HEK293 (cell line): ENCODE measurements at regions not wholly inside any gene's neighbourhood (a gene's known extent, or its start where the extent isn't known, plus 50 kb on each side); places are given as distances from the start of the nearest gene placed in this dataset.

Experiments used
- CTCF ChIA-PET: fragments of 350-600 bp; formaldehyde crosslinking; extraction: SDS; loops from one replicate; lab custom pipeline; 2021; ENCODE audit warnings: antibody characterized with exemption; lab: Yijun Ruan, JAX
- POLR2A ChIA-PET: fragments of 300-600 bp; formaldehyde crosslinking; extraction: SDS; loops from one replicate; lab custom pipeline; 2020; ENCODE audit warnings: antibody characterized with exemption, inconsistent platforms; lab: Yijun Ruan, JAX
- H3K27ac ChIP-seq: fragments of 200-500 bp; sonication (Bioruptor generic); 2 replicates; pipeline ENCODE4 v1.5.1; 2014; ENCODE audit warnings: low read depth, low read length, control low read depth, inconsistent platforms; ENCODE audit errors: extremely low read depth
- H3K36me3 ChIP-seq, 2 experiments: fragments of 200-500 bp in 1 of 2; sonication (Bioruptor generic) in 1 of 2; 1 replicate in 1 of 2; 2 replicates in 1 of 2; pipeline ENCODE4 v1.5.1; 2014 to 2017; ENCODE audit warnings: inconsistent platforms in 2 of 2, low read length in 2 of 2; ENCODE audit not compliant: control insufficient read depth in 2 of 2, insufficient read depth in 1 of 2
- H3K4me1 ChIP-seq: fragments of 200-500 bp; sonication (Bioruptor generic); 2 replicates; pipeline ENCODE4 v1.5.1; 2014; ENCODE audit warnings: mild to moderate bottlenecking, low read length, inconsistent platforms; ENCODE audit not compliant: control insufficient read depth, insufficient read depth
- H3K4me3 ChIP-seq: 2 replicates; pipeline ENCODE4 v1.5.1; 2011; ENCODE audit warnings: low read depth, mild to moderate bottlenecking, control low read depth, low read length, moderate library complexity
- H3K9me3 ChIP-seq: fragments of 200-500 bp; sonication (Bioruptor generic); 2 replicates; pipeline ENCODE4 v1.5.1; 2014; ENCODE audit warnings: low read depth, low read length, inconsistent platforms; ENCODE audit not compliant: control insufficient read depth, insufficient read depth
- BCL11A ChIP-seq: fragments of 450-650 bp; formaldehyde crosslinking; IDR thresholded peaks from 2 replicates; pipeline ENCODE4 v1.5.1; 2016; ENCODE audit warnings: low read depth, missing biosample characterization, missing genetic modification characterization
- FEZF1 ChIP-seq: fragments of 450-650 bp; formaldehyde crosslinking; IDR thresholded peaks from 2 replicates; pipeline ENCODE4 v1.5.1; 2016; ENCODE audit warnings: missing biosample characterization, missing genetic modification characterization
- HOXC10 ChIP-seq: sonication (generic); formaldehyde crosslinking; IDR thresholded peaks from 2 replicates; pipeline ENCODE4 v1.8.1; 2023; ENCODE audit warnings: mild to moderate bottlenecking, missing genetic modification reagents
- IKZF3 ChIP-seq: fragments of 450-650 bp; IDR thresholded peaks from 2 replicates; pipeline ENCODE4 v1.5.0; 2018; ENCODE audit warnings: missing biosample characterization, mild to moderate bottlenecking, missing genetic modification characterization, moderate library complexity
- OVOL3 ChIP-seq: fragments of 450-650 bp; formaldehyde crosslinking; IDR thresholded peaks from 2 replicates; pipeline ENCODE4 v1.5.1; 2016; ENCODE audit warnings: missing biosample characterization, missing genetic modification characterization
- TRIM28 ChIP-seq: IDR thresholded peaks from 2 replicates; pipeline ENCODE4 v1.6.1; 2011; ENCODE audit warnings: low read length, control low read depth, borderline replicate concordance
- WT1 ChIP-seq: fragments of 450-650 bp; formaldehyde crosslinking; IDR thresholded peaks from 2 replicates; pipeline ENCODE4 v1.5.1; 2016; ENCODE audit warnings: missing biosample characterization, missing genetic modification characterization
- ZNF114 ChIP-seq: fragments of 450-650 bp; formaldehyde crosslinking; IDR thresholded peaks from 2 replicates; pipeline ENCODE4 v1.5.0; 2017; ENCODE audit warnings: missing biosample characterization, missing genetic modification characterization
- ZNF121 ChIP-seq: fragments of 450-650 bp; formaldehyde crosslinking; IDR thresholded peaks from 2 replicates; pipeline ENCODE4 v1.5.1; 2016; ENCODE audit warnings: missing biosample characterization, missing genetic modification characterization
- ZNF292 ChIP-seq: fragments of 450-650 bp; formaldehyde crosslinking; IDR thresholded peaks from 2 replicates; pipeline ENCODE4 v1.5.1; 2016; ENCODE audit warnings: low read depth, missing biosample characterization, missing genetic modification characterization, borderline replicate concordance
- ZNF366 ChIP-seq: fragments of 450-650 bp; formaldehyde crosslinking; conservative IDR thresholded peaks from 2 replicates; pipeline ENCODE4 v1.5.1; 2016; ENCODE audit warnings: missing biosample characterization, missing genetic modification characterization
- ZNF514 ChIP-seq: fragments of 450-650 bp; formaldehyde crosslinking; IDR thresholded peaks from 2 replicates; pipeline ENCODE4 v1.5.1; 2016; ENCODE audit warnings: missing biosample characterization, missing genetic modification characterization
- ZNF548 ChIP-seq: fragments of 450-650 bp; formaldehyde crosslinking; IDR thresholded peaks from 2 replicates; pipeline ENCODE4 v1.5.1; 2016; ENCODE audit warnings: missing biosample characterization, missing genetic modification characterization
- ZNF571 ChIP-seq: fragments of 450-650 bp; formaldehyde crosslinking; IDR thresholded peaks from 2 replicates; pipeline ENCODE4 v1.5.0; 2017; ENCODE audit warnings: missing biosample characterization, missing genetic modification characterization
- ZNF654 ChIP-seq: fragments of 450-650 bp; formaldehyde crosslinking; IDR thresholded peaks from 2 replicates; pipeline ENCODE4 v1.5.1; 2016; ENCODE audit warnings: low read depth, missing biosample characterization, missing genetic modification characterization
- ZNF837 ChIP-seq: fragments of 450-650 bp; formaldehyde crosslinking; IDR thresholded peaks from 2 replicates; pipeline ENCODE4 v1.5.1; 2016; ENCODE audit warnings: missing biosample characterization, missing genetic modification characterization
- ZSCAN16 ChIP-seq: fragments of 450-650 bp; formaldehyde crosslinking; IDR thresholded peaks from 2 replicates; pipeline ENCODE4 v1.5.1; 2016; ENCODE audit warnings: missing biosample characterization, missing genetic modification characterization
- TF ChIP-seq, protein P1 (sequence below): IDR thresholded peaks from 2 replicates; pipeline ENCODE4 v1.6.1; 2011; ENCODE audit warnings: mild to moderate bottlenecking, low read depth, low read length, borderline replicate concordance
- TF ChIP-seq, protein P2 (sequence below): fragments of 450-650 bp; formaldehyde crosslinking; IDR thresholded peaks from 2 replicates; pipeline ENCODE4 v1.5.1; 2016; ENCODE audit warnings: missing biosample characterization, missing genetic modification characterization
- TF ChIP-seq, protein P3 (sequence below): fragments of 450-650 bp; formaldehyde crosslinking; IDR thresholded peaks from 2 replicates; pipeline ENCODE4 v1.5.1; 2016; ENCODE audit warnings: missing biosample characterization, missing genetic modification characterization
- TF ChIP-seq, protein P4 (sequence below): fragments of 450-650 bp; formaldehyde crosslinking; IDR thresholded peaks from 2 replicates; pipeline ENCODE4 v1.5.1; 2017; ENCODE audit warnings: missing biosample characterization, missing genetic modification characterization
- TF ChIP-seq, protein P5 (sequence below): fragments of 450-650 bp; formaldehyde crosslinking; IDR thresholded peaks from 2 replicates; pipeline ENCODE4 v1.5.1; 2017; ENCODE audit warnings: missing biosample characterization, missing genetic modification characterization

DNA sequence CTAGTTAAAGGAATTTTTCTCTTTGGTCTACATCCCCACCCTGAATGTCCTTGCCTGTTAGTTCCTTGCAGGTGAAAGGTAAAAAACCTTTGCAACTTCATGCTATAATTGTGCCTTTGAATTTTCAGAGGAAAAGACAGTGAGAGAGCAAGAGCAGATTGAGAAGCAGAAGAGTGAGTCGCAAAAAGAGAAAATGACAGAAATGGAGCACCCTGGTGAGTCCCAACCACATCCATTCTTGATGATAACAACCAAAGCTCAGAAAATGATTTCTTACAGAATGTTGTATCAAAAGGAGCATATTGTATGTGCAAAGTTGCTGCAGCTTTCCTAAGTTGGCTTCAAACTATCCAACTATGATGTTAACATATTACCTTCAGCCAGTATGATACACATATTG, 165.2 kb upstream of the CENPW start (continued):
- no peak for TF ChIP-seq ZNF366 (tag by site-specific recombination)
- no peak for TF ChIP-seq HOXC10 (CRISPR knock-in tag)
- TF ChIP-seq, all 188 proteins: peak for 0

DNA sequence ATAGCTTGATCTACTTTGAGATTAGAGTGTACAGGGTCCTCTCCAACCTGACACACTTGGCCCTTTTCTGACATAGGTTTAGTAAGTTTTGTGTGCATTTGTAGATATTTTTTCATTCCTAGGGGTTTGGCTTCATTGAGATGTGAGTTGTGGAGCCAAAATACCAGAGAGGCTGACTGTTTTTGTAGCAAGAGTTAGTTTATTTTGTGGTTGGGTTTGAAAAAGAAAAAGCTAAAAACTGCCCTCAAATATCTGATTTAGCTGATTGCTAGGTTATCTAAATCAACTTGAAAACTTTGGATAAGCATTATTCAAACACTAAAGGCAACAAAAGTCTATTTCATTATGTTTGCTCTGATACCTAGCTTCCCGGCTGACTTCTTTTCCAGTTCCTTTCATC, 164.7 kb upstream of the CENPW start:
- Histone ChIP-seq H3K27ac (no peak overlapping the region), H3K4me3 (no peak overlapping the region), H3K36me3 (no peaks in the 10 kb centered on the region), H3K4me1 (no peaks in the 10 kb centered on the region), H3K9me3 (no peaks in the 10 kb centered on the region)
- POLR2A ChIA-PET = no interaction called here
- TF ChIP-seq ZNF121 (tag by site-specific recombination) (no peak), WT1 (tag by site-specific recombination) (no peak), BCL11A (tag by site-specific recombination) (no peak)
- TF ChIP-seq, protein P1, sequence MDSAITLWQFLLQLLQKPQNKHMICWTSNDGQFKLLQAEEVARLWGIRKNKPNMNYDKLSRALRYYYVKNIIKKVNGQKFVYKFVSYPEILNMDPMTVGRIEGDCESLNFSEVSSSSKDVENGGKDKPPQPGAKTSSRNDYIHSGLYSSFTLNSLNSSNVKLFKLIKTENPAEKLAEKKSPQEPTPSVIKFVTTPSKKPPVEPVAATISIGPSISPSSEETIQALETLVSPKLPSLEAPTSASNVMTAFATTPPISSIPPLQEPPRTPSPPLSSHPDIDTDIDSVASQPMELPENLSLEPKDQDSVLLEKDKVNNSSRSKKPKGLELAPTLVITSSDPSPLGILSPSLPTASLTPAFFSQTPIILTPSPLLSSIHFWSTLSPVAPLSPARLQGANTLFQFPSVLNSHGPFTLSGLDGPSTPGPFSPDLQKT = no peak
- TF ChIP-seq, protein P2, sequence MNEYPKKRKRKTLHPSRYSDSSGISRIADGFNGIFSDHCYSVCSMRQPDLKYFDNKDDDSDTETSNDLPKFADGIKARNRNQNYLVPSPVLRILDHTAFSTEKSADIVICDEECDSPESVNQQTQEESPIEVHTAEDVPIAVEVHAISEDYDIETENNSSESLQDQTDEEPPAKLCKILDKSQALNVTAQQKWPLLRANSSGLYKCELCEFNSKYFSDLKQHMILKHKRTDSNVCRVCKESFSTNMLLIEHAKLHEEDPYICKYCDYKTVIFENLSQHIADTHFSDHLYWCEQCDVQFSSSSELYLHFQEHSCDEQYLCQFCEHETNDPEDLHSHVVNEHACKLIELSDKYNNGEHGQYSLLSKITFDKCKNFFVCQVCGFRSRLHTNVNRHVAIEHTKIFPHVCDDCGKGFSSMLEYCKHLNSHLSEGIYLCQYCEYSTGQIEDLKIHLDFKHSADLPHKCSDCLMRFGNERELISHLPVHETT (tag by site-specific recombination) = no peak
- CTCF ChIA-PET = interaction anchor here (0.6 to 1.0 kb wide), 5 partner anchors 10 to 278 kb away, joined by 3 read pairs; no protein-coding TSS in a partner anchor

DNA sequence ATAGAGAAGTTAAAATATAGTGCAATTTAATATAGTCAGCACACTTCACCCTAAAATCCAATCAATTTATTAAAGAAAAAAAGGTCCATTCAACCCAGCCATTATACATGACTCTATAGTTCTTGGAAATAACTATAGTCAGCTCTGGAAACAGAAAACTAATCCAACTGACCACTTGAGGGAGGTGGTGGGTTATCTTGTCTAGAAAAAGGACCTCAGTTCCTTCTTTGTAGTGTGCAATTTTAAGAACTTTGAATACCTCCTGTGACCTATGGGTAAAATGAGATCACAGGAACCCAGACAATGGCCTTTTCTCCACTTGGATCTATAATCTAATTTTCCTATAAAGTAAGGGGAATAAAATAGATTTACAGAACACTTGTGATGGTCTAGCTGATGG, 163.6 kb upstream of the CENPW start:
- no peak for TF ChIP-seq ZNF514 (tag by site-specific recombination)
- TF ChIP-seq ZSCAN16 (tag by site-specific recombination) = no peak
- TF ChIP-seq, protein P2 (tag by site-specific recombination) = no peak
- TF ChIP-seq ZNF654 (tag by site-specific recombination) = peak; percentile 34
- TF ChIP-seq ZNF548 (tag by site-specific recombination) = no peak
- TF ChIP-seq, protein P3, sequence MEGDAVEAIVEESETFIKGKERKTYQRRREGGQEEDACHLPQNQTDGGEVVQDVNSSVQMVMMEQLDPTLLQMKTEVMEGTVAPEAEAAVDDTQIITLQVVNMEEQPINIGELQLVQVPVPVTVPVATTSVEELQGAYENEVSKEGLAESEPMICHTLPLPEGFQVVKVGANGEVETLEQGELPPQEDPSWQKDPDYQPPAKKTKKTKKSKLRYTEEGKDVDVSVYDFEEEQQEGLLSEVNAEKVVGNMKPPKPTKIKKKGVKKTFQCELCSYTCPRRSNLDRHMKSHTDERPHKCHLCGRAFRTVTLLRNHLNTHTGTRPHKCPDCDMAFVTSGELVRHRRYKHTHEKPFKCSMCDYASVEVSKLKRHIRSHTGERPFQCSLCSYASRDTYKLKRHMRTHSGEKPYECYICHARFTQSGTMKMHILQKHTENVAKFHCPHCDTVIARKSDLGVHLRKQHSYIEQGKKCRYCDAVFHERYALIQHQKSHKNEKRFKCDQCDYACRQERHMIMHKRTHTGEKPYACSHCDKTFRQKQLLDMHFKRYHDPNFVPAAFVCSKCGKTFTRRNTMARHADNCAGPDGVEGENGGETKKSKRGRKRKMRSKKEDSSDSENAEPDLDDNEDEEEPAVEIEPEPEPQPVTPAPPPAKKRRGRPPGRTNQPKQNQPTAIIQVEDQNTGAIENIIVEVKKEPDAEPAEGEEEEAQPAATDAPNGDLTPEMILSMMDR (tag by site-specific recombination) = 0 out of 2 replicates have a peak, but pooled peaks have one; percentile 12
- no peak for TF ChIP-seq TRIM28
- TF ChIP-seq, all 188 proteins: peak for 2
- ChIA-PET POLR2A (interaction anchor here (1.1 kb wide), 1 partner anchor 18 kb away, joined by 3 read pairs; no protein-coding TSS in a partner anchor), CTCF (interaction anchor here (0.6 to 1.4 kb wide), 9 partner anchors 9 to 980 kb away, joined by 3 to 7 read pairs (median 3); partner anchors contain the start of gene CENPW)
- Histone ChIP-seq H3K4me1 (no peaks in the 10 kb centered on the region), H3K4me3 (no peak overlapping the region), H3K36me3 (no peaks in the 10 kb centered on the region), H3K27ac (no peak overlapping the region), H3K9me3 (no peaks in the 10 kb centered on the region)

DNA sequence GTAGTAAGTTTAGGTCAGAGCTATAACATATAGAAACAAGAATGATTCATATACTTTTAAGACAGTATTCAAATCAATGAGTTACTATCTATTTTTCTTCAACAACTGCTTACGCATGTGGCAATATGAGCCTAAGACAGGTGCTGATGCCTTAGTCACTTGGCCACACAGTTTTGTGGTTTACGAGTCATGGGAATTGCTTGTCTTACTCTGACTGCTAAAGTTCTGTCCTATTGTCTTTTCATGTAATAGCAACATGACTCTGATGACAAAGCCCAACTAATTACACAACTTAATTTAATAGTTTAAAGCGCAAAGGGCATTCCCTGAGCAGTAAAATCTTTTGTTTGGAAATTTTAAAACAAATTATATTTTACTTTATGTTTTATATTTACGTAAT, 159.3 kb upstream of the CENPW start:
- POLR2A ChIA-PET = no interaction called here
- H3K36me3 ChIP-seq = no peaks in the 10 kb centered on the region
- CTCF ChIA-PET = interaction anchor here (0.9 kb wide), 1 partner anchor 10 kb away, joined by 3 read pairs; no protein-coding TSS in a partner anchor
- TF ChIP-seq ZNF114 (tag by site-specific recombination) (no peak), ZNF837 (tag by site-specific recombination) (no peak), ZNF571 (tag by site-specific recombination) (no peak), OVOL3 (tag by site-specific recombination) (no peak), FEZF1 (tag by site-specific recombination) (0 out of 2 replicates have a peak, but pooled peaks have one; percentile 15), IKZF3 (tag by site-specific recombination) (no peak), HOXC10 (CRISPR knock-in tag) (no peak), ZNF292 (tag by site-specific recombination) (no peak)
- TF ChIP-seq, protein P4, sequence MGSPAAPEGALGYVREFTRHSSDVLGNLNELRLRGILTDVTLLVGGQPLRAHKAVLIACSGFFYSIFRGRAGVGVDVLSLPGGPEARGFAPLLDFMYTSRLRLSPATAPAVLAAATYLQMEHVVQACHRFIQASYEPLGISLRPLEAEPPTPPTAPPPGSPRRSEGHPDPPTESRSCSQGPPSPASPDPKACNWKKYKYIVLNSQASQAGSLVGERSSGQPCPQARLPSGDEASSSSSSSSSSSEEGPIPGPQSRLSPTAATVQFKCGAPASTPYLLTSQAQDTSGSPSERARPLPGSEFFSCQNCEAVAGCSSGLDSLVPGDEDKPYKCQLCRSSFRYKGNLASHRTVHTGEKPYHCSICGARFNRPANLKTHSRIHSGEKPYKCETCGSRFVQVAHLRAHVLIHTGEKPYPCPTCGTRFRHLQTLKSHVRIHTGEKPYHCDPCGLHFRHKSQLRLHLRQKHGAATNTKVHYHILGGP (tag by site-specific recombination) = 0 out of 2 replicates have a peak, but pooled peaks have one; percentile 24
- TF ChIP-seq, protein P5, sequence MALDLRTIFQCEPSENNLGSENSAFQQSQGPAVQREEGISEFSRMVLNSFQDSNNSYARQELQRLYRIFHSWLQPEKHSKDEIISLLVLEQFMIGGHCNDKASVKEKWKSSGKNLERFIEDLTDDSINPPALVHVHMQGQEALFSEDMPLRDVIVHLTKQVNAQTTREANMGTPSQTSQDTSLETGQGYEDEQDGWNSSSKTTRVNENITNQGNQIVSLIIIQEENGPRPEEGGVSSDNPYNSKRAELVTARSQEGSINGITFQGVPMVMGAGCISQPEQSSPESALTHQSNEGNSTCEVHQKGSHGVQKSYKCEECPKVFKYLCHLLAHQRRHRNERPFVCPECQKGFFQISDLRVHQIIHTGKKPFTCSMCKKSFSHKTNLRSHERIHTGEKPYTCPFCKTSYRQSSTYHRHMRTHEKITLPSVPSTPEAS (tag by site-specific recombination) = no peak

More for the DNA sequence above, 159.3 kb upstream of the CENPW start:
- Histone ChIP-seq H3K27ac (no peak overlapping the region), H3K9me3 (no peaks in the 10 kb centered on the region), H3K4me3 (no peak overlapping the region), H3K4me1 (no peaks in the 10 kb centered on the region)
